B cell (primary cell): ENCODE measurements at regions not wholly inside any gene's neighbourhood (a gene's known extent, or its start where the extent isn't known, plus 50 kb on each side); places are given as distances from the start of the nearest gene placed in this dataset.

Source experiments
- EZH2 ChIP-seq: IDR thresholded peaks from 2 replicates; pipeline ENCODE4 v1.6.1; 2012; ENCODE audit warnings: borderline replicate concordance, low read depth, mild to moderate bottlenecking, moderate library complexity, low read length; ENCODE audit not compliant: insufficient read depth, poor library complexity, severe bottlenecking
- TF ChIP-seq, protein P1 (sequence below): fragments of 200-600 bp; IDR thresholded peaks from one replicate; pipeline ENCODE4 v1.8.0; 2022; ENCODE audit warnings: antibody characterized with exemption, mild to moderate bottlenecking

DNA sequence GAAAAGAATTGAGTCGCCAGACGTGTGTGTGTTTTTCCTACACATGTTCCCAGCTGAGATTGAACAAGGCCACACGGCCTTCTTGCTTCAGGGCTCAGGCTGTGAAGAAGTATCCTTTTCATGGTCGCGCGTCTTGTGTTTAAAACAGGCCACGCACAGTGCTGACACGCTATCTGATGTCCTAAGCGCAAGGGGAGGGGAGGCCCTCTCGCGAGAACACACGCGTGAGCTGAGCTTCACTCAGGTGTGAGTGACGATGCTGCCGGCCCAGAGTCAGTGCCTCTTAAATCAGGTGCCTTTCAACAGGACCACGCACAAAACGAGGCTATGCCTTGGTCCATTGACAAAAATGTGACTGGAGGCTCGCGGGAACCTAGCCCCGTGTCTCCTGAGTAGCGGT is 103.7 kb downstream of the TEX29 start:
- TF ChIP-seq, protein P1, sequence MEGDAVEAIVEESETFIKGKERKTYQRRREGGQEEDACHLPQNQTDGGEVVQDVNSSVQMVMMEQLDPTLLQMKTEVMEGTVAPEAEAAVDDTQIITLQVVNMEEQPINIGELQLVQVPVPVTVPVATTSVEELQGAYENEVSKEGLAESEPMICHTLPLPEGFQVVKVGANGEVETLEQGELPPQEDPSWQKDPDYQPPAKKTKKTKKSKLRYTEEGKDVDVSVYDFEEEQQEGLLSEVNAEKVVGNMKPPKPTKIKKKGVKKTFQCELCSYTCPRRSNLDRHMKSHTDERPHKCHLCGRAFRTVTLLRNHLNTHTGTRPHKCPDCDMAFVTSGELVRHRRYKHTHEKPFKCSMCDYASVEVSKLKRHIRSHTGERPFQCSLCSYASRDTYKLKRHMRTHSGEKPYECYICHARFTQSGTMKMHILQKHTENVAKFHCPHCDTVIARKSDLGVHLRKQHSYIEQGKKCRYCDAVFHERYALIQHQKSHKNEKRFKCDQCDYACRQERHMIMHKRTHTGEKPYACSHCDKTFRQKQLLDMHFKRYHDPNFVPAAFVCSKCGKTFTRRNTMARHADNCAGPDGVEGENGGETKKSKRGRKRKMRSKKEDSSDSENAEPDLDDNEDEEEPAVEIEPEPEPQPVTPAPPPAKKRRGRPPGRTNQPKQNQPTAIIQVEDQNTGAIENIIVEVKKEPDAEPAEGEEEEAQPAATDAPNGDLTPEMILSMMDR = no peak
- no peak for TF ChIP-seq EZH2
